ENCODE measurements at regions not wholly inside any gene's neighbourhood (a gene's known extent, or its start where the extent isn't known, plus 50 kb on each side); places are given as distances from the start of the nearest gene placed in this dataset.

- Mint-ChIP-seq H3K36me3 (no peaks in the 10 kb centered on the region), H3K27me3 (ENCODE audit: low read depth in 3 of 3) (peaks cover 0 to 2% (median 0%) of the 10 kb centered on the region in 3 donors), H3K4me3 (no peak overlapping the region), H3K9me3 (peaks cover 0 to 5% (median 2%) of the 10 kb centered on the region in 7 donors), H3K4me1 (no peaks in the 10 kb centered on the region), H3K27ac (no peak overlapping the region)
- H3K4me2 ChIP-seq (replicated peaks; ENCODE audit: extremely low read depth, low read length, poor library complexity, severe bottlenecking): no peak overlapping the region
- 100% methylated on average over 2 of the region's 2 CpGs for WGBS (ENCODE audit: insufficient coverage)
- H3K27ac ChIP-seq (ENCODE audit: low read depth in 1 of 2, low read length in 2 of 2): no peak overlapping the region
- intact Hi-C loops (cut with micrococcal nuclease): no loop called here
- H3K36me3 ChIP-seq (replicated peaks in 1 of 2; ENCODE audit: control insufficient read depth in 1 of 2, insufficient read depth in 2 of 2, low read length in 2 of 2): no peaks in the 10 kb centered on the region
- TF ChIP-seq CTCF (IDR thresholded peaks at IDR 0.05): no peak
- H3K4me1 ChIP-seq (ENCODE audit: control insufficient read depth in 1 of 2, insufficient read depth in 2 of 2, low read length in 2 of 2): no peaks in the 10 kb centered on the region
- no peak overlapping the region for H3K4me3 ChIP-seq (replicated peaks in 1 of 3; ENCODE audit: low read depth in 2 of 3, low read length in 3 of 3)
- DNase-seq: peak in 2 of 3 donors; percentile 13 to 57
- H3K9ac ChIP-seq (ENCODE audit: insufficient read depth, low read length, poor library complexity, severe bottlenecking): no peak overlapping the region
- no peak overlapping the region for H2AFZ ChIP-seq (ENCODE audit: insufficient read depth, low read depth, low read length, poor library complexity, severe bottlenecking)
- no peaks in the 10 kb centered on the region for H3K27me3 ChIP-seq (ENCODE audit: control insufficient read depth in 2 of 2, insufficient read depth in 2 of 2, low read length in 2 of 2)
- H3K9me3 ChIP-seq (replicated peaks in 1 of 2; ENCODE audit: control insufficient read depth in 1 of 2, insufficient read depth in 1 of 2, low read length in 2 of 2): no peaks in the 10 kb centered on the region
- H4K20me1 ChIP-seq (ENCODE audit: insufficient read depth, low read length): no peaks in the 10 kb centered on the region
- no peaks in the 10 kb centered on the region for H3K79me2 ChIP-seq (ENCODE audit: insufficient read depth, low read length)
These were observed 291.8 kb downstream of the EDEM1 start for GRCh38 chr3:5479229-5479799.

GRCh38 chr3:5480190-5480589 lies 292.7 kb downstream of the EDEM1 start:
- H3K9me3 Mint-ChIP-seq: peaks cover 0 to 2% (median 0%) of the 10 kb centered on the region in 7 donors

More at GRCh38 chr3:5480190-5480589, 292.7 kb downstream of the EDEM1 start:
- no peak overlapping the region for H3K9ac ChIP-seq (ENCODE audit: insufficient read depth, low read length, poor library complexity, severe bottlenecking)
- Mint-ChIP-seq H3K27ac (no peak overlapping the region), H3K4me1 (no peaks in the 10 kb centered on the region), H3K4me3 (no peak overlapping the region), H3K27me3 (ENCODE audit: low read depth in 3 of 3) (peaks cover 0 to 2% (median 0%) of the 10 kb centered on the region in 3 donors), H3K36me3 (no peaks in the 10 kb centered on the region)
- H3K79me2 ChIP-seq (ENCODE audit: insufficient read depth, low read length): no peaks in the 10 kb centered on the region
- no peak overlapping the region for H3K27ac ChIP-seq (ENCODE audit: low read depth in 1 of 2, low read length in 2 of 2)
- no peaks in the 10 kb centered on the region for H3K36me3 ChIP-seq (replicated peaks in 1 of 2; ENCODE audit: control insufficient read depth in 1 of 2, insufficient read depth in 2 of 2, low read length in 2 of 2)
- H3K27me3 ChIP-seq (ENCODE audit: control insufficient read depth in 2 of 2, insufficient read depth in 2 of 2, low read length in 2 of 2): no peaks in the 10 kb centered on the region
- TF ChIP-seq CTCF (IDR thresholded peaks at IDR 0.05): no peak
- H3K4me2 ChIP-seq (replicated peaks; ENCODE audit: extremely low read depth, low read length, poor library complexity, severe bottlenecking): no peak overlapping the region
- DNase-seq: no peak
- no peak overlapping the region for H2AFZ ChIP-seq (ENCODE audit: insufficient read depth, low read depth, low read length, poor library complexity, severe bottlenecking)
- no peak overlapping the region for H3K4me3 ChIP-seq (replicated peaks in 1 of 3; ENCODE audit: low read depth in 2 of 3, low read length in 3 of 3)
- no peaks in the 10 kb centered on the region for H4K20me1 ChIP-seq (ENCODE audit: insufficient read depth, low read length)
- H3K9me3 ChIP-seq (replicated peaks in 1 of 2; ENCODE audit: control insufficient read depth in 1 of 2, insufficient read depth in 1 of 2, low read length in 2 of 2): no peaks in the 10 kb centered on the region
- WGBS (ENCODE audit: insufficient coverage): 100% methylated on average over 3 of the region's 8 CpGs
- intact Hi-C loops (cut with micrococcal nuclease): no loop called here
- no peaks in the 10 kb centered on the region for H3K4me1 ChIP-seq (ENCODE audit: control insufficient read depth in 1 of 2, insufficient read depth in 2 of 2, low read length in 2 of 2)
